ENCODE measurements at regions not wholly inside any gene's neighbourhood (a gene's known extent, or its start where the extent isn't known, plus 50 kb on each side); places are given as distances from the start of the nearest gene placed in this dataset.

DNA sequence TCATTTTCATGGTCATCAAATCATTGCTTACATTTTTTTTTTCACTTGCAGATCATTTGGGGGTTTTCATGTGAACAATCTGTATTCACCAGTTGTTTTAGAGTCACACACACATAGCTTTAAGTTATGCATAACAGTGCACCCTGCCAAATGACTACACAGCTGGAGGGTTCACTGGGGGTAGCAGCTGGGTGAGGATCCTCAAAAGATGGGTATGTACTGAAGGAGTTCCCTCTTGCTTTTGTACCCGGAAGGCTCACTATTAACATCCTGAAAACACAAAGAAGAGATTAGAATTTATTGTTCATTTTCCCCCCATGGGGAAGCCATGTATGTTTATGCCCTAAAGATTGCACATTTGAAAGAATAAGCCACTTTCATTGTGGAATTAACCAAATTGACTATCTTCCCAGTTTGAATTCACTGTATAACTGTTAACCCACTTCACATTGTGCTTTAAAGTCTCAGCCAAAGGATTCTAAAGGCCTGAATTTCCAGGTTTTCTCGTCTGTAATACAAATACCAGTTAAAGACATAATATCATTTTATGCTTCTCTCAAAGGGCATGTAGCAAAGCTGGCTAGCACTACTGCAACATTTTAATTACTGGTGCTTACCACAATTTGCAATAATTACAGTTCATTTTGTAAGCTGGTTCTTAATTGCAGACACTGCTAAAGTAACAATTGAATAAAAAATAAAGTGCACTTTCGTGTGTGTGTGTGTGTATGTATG, 466.4 kb upstream of the MEF2C start:
- ChIA-PET CTCF (no interaction called here), POLR2A (ENCODE audit: unreplicated experiment) (no interaction called here)
- ATAC-seq, result no peak
- Histone ChIP-seq H4K20me1 (ENCODE audit: low read length) (no peaks in the 10 kb centered on the region), H3K9me3 (ENCODE audit: low read length) (no peaks in the 10 kb centered on the region), H3K4me2 (ENCODE audit: low read length) (no peak overlapping the region), H3K9me2 (replicated peaks; ENCODE audit: low read length) (no peaks in the 10 kb centered on the region), H3K27me3 (ENCODE audit: low read length) (no peaks in the 10 kb centered on the region), H3K79me2 (ENCODE audit: low read length) (no peaks in the 10 kb centered on the region), H3F3A (ENCODE audit: low read length, unreplicated experiment) (no peaks in the 10 kb centered on the region), H3K27ac (ENCODE audit: low read length) (no peak overlapping the region), H2AFZ (ENCODE audit: low read length) (no peak overlapping the region), H3K9ac (ENCODE audit: low read length) (no peak overlapping the region), H3K4me3 (ENCODE audit: low read length) (no peak overlapping the region), H3K36me3 (ENCODE audit: low read depth, low read length) (no peaks in the 10 kb centered on the region), H3K4me1 (ENCODE audit: insufficient read depth, low read length) (peaks cover 19% of the 10 kb centered on the region)
- TF ChIP-seq EZH2phosphoT487 (IDR thresholded peaks at IDR 0.05; ENCODE audit: borderline replicate concordance, low read length) (no peak), EZH2 (IDR thresholded peaks at IDR 0.05; ENCODE audit: low read length, unreplicated experiment) (no peak)
- TF ChIP-seq, protein P1, sequence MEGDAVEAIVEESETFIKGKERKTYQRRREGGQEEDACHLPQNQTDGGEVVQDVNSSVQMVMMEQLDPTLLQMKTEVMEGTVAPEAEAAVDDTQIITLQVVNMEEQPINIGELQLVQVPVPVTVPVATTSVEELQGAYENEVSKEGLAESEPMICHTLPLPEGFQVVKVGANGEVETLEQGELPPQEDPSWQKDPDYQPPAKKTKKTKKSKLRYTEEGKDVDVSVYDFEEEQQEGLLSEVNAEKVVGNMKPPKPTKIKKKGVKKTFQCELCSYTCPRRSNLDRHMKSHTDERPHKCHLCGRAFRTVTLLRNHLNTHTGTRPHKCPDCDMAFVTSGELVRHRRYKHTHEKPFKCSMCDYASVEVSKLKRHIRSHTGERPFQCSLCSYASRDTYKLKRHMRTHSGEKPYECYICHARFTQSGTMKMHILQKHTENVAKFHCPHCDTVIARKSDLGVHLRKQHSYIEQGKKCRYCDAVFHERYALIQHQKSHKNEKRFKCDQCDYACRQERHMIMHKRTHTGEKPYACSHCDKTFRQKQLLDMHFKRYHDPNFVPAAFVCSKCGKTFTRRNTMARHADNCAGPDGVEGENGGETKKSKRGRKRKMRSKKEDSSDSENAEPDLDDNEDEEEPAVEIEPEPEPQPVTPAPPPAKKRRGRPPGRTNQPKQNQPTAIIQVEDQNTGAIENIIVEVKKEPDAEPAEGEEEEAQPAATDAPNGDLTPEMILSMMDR (conservative IDR thresholded peaks at IDR 0.05; ENCODE audit: low read depth, low read length), result no peak
- intact Hi-C loops (cut with micrococcal nuclease), result no loop called here
- no TSS peak for BruUV-seq (replicated peaks)
- no peak for DNase-seq

DNA sequence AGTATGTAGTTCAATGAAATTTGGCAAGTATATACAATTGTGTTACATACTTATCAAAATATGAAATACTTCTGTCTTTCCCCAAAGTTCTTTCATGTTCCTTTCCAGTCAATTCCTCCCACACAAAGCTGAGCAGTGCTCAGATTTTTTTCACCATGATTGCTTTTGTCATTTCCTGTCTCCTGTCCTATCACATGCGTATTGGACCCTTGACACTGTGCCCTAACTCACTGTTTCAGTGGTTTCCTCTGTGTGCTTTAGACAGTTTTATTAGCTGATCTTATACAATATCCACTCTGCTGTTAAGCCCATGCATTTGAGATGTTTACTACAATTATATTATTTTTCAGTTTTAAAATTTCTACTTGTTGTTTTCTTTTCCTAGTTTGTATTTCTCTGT, 463.6 kb upstream of the MEF2C start:
- H3K4me3 ChIP-seq (ENCODE audit: low read length), result no peak overlapping the region
- no peaks in the 10 kb centered on the region for H3F3A ChIP-seq (ENCODE audit: low read length, unreplicated experiment)
- H3K9ac ChIP-seq (ENCODE audit: low read length), result no peak overlapping the region
- ChIA-PET POLR2A (ENCODE audit: unreplicated experiment) (no interaction called here), CTCF (no interaction called here)
- H3K27me3 ChIP-seq (ENCODE audit: low read length), result no peaks in the 10 kb centered on the region
- BruUV-seq (replicated peaks), result no TSS peak
- intact Hi-C loops (cut with micrococcal nuclease), result no loop called here
- ATAC-seq (no peak), DNase-seq (no peak)
- H3K4me1 ChIP-seq (ENCODE audit: insufficient read depth, low read length), result peaks cover 6% of the 10 kb centered on the region
- H2AFZ ChIP-seq (ENCODE audit: low read length), result no peak overlapping the region
- H3K9me3 ChIP-seq (ENCODE audit: low read length), result no peaks in the 10 kb centered on the region
- TF ChIP-seq EZH2phosphoT487 (IDR thresholded peaks at IDR 0.05; ENCODE audit: borderline replicate concordance, low read length), result no peak
- TF ChIP-seq, protein P1 (conservative IDR thresholded peaks at IDR 0.05; ENCODE audit: low read depth, low read length), result no peak
- TF ChIP-seq EZH2 (IDR thresholded peaks at IDR 0.05; ENCODE audit: low read length, unreplicated experiment), result no peak
- no peak overlapping the region for H3K27ac ChIP-seq (ENCODE audit: low read length)
- no peaks in the 10 kb centered on the region for H3K9me2 ChIP-seq (replicated peaks; ENCODE audit: low read length)
- no peak overlapping the region for H3K4me2 ChIP-seq (ENCODE audit: low read length)
- H3K36me3 ChIP-seq (ENCODE audit: low read depth, low read length), result no peaks in the 10 kb centered on the region
- H3K79me2 ChIP-seq (ENCODE audit: low read length), result no peaks in the 10 kb centered on the region
- no peaks in the 10 kb centered on the region for H4K20me1 ChIP-seq (ENCODE audit: low read length)

DNA sequence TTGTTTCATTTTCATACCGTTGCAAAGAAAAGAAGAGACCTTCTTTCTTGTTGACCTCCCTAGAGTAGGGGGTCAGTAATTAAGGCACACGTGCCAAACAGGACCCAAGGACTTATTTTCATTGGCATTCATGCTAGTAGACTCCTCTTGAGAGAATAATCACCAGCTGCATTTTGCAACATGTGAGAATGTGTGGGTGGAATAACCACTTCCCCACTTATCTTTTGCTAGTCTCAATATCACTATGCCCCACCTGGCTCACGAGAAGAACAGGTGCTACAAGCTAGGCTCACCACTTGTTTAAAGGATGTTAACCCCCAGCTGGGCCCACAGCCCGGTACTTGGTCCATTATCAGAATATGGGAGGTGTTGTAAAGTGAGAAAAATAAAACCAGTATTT, 460.7 kb upstream of the MEF2C start:
- no peak for DNase-seq
- Histone ChIP-seq H3K79me2 (ENCODE audit: low read length) (no peaks in the 10 kb centered on the region), H3K9me2 (replicated peaks; ENCODE audit: low read length) (no peaks in the 10 kb centered on the region), H3K4me1 (ENCODE audit: insufficient read depth, low read length) (no peaks in the 10 kb centered on the region; the same call in 1 of the 2 replicates), H4K20me1 (ENCODE audit: low read length) (no peaks in the 10 kb centered on the region), H3K27me3 (ENCODE audit: low read length) (no peaks in the 10 kb centered on the region), H3K9ac (ENCODE audit: low read length) (no peak overlapping the region), H3F3A (ENCODE audit: low read length, unreplicated experiment) (no peaks in the 10 kb centered on the region), H3K27ac (ENCODE audit: low read length) (no peak overlapping the region), H2AFZ (ENCODE audit: low read length) (no peak overlapping the region), H3K36me3 (ENCODE audit: low read depth, low read length) (no peaks in the 10 kb centered on the region), H3K9me3 (ENCODE audit: low read length) (no peaks in the 10 kb centered on the region), H3K4me3 (ENCODE audit: low read length) (no peak overlapping the region), H3K4me2 (ENCODE audit: low read length) (no peak overlapping the region)
- TF ChIP-seq EZH2 (IDR thresholded peaks at IDR 0.05; ENCODE audit: low read length, unreplicated experiment), result no peak
- TF ChIP-seq EZH2phosphoT487 (IDR thresholded peaks at IDR 0.05; ENCODE audit: borderline replicate concordance, low read length), result no peak
- TF ChIP-seq, protein P1 (conservative IDR thresholded peaks at IDR 0.05; ENCODE audit: low read depth, low read length), result no peak
- no peak for ATAC-seq
- intact Hi-C loops (cut with micrococcal nuclease), result no loop called here
- POLR2A ChIA-PET (ENCODE audit: unreplicated experiment), result no interaction called here
- CTCF ChIA-PET, result no interaction called here
- no TSS peak for BruUV-seq (replicated peaks)

Data from PC-3 (cell line).